T-helper 17 cell (primary cell): ENCODE measurements at regions not wholly inside any gene's neighbourhood (a gene's known extent, or its start where the extent isn't known, plus 50 kb on each side); places are given as distances from the start of the nearest gene placed in this dataset.
"Not testable (repeated sequence)": the region's sequence is repeated elsewhere in the genome, so short reads cannot be mapped to it uniquely, and the experiment has no call there.

Source experiments
- ATAC-seq: fragments of 150-1000 bp; cut with Tn5 transposase; 2 replicates; pipeline ENCODE4 v1.10.0; 2021; ENCODE audit warnings: mild to moderate bottlenecking, moderate library complexity
- DNase-seq, 3 donors: peaks; one replicate each; pipeline versions ENCODE4 v3.0.0 to v3.0.0-alpha.2; 2020 to 2021
- H3K9me3 ChIP-seq: one replicate; pipeline ENCODE4 v1.7.0; 2013; ENCODE audit warnings: low read length, mild to moderate bottlenecking; ENCODE audit not compliant: control insufficient read depth, poor library complexity, severe bottlenecking
- H3K27ac Mint-ChIP-seq: one replicate; pipeline ENCODE4 v1.8.0; 2022; ENCODE audit warnings: mild to moderate bottlenecking, moderate library complexity, mixed read lengths
- H3K27me3 Mint-ChIP-seq: one replicate; pipeline ENCODE4 v1.8.0; 2022; ENCODE audit warnings: mixed read lengths
- H3K36me3 Mint-ChIP-seq: one replicate; pipeline ENCODE4 v1.8.0; 2022; ENCODE audit warnings: low read depth, mixed read lengths
- H3K4me1 Mint-ChIP-seq: one replicate; pipeline ENCODE4 v1.8.0; 2022; ENCODE audit warnings: mild to moderate bottlenecking, mixed read lengths
- H3K4me3 Mint-ChIP-seq: one replicate; pipeline ENCODE4 v1.8.0; 2022; ENCODE audit warnings: mild to moderate bottlenecking, moderate library complexity, mixed read lengths

DNA sequence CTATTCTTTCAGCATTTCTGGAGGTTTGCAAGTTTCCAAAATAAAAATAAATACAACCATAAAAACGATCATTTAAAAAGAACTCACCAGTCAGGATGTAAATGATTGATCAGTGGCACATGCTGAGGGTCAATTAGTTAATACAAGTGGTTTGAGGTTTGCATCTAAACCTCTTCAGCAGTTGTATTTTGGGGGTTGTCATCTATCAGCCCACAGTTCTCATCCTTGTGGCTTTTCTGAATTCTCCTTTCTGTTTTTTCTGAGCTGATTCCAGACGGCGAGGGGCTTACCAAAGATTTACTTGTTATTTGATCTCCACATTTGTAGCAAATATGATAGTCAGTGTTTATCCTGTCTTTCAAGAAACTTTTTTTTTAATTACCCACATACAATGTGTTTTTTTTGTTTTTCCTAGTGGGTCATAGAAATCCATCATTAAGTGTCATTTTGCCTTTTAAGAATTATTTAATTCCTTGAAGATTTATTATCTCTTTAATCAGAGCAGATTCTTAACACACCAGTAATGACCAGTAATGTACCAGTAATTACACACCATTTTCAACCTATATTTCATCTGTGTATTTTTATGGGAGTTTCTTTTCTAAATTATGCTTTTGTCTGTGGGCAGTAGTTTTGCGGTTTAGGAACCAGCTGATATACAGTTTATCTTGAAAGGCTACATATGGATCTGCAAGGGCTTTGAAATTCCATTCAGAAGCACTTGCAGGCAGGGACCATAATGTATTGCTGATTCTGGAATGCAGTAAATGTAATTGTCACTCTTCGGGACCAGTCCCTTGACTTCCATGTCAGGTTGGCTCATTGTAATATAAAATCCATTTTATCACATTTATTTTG, 56.3 kb upstream of the DAAM1 start:
- peaks cover 1% of the 10 kb centered on the region for H3K4me1 Mint-ChIP-seq
- peaks cover 28% of the 10 kb centered on the region for H3K27me3 Mint-ChIP-seq
- no peak for ATAC-seq
- no peak overlapping the region for H3K27ac Mint-ChIP-seq
- no peaks in the 10 kb centered on the region for H3K9me3 ChIP-seq
- H3K4me3 Mint-ChIP-seq, result no peak overlapping the region
- no peak for DNase-seq
- peaks cover 6% of the 10 kb centered on the region for H3K36me3 Mint-ChIP-seq

DNA sequence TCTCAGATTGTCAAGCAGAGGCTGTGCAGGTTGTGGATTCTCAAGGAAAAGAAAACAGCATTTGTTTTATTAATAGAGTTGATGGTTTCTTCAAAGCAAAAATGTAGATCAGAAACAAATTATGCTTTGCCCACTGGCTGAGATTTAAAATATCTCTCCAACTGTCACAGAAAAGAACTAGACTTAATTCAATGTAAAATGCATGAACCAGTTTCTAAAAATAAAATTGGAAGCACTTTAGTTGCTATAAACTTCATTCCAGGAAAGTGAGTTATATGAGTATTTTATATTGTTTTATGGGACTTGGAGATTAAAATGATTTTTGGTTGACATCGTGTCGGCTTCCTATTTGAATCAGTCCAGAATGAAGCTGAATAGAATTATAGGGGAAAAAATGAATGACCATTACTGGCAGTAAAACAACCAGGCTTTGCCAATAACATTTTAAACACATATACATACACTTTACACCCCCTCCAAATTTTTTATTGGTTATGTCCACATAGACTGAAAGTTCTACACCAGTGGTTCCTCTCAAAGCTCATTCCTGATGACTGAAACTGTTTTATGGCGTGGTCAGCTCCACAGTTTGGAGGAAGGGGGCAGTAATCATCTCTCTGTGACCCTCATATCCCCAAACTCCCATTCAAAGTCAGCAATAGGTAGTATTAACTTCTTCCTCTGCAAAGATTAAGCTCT, 55.5 kb upstream of the DAAM1 start:
- Mint-ChIP-seq H3K27me3 (peaks cover 32% of the 10 kb centered on the region), H3K27ac (no peak overlapping the region), H3K36me3 (peaks cover 6% of the 10 kb centered on the region), H3K4me3 (no peak overlapping the region), H3K4me1 (no peaks in the 10 kb centered on the region)
- DNase-seq (no peak), ATAC-seq (no peak)
- no peaks in the 10 kb centered on the region for H3K9me3 ChIP-seq

DNA sequence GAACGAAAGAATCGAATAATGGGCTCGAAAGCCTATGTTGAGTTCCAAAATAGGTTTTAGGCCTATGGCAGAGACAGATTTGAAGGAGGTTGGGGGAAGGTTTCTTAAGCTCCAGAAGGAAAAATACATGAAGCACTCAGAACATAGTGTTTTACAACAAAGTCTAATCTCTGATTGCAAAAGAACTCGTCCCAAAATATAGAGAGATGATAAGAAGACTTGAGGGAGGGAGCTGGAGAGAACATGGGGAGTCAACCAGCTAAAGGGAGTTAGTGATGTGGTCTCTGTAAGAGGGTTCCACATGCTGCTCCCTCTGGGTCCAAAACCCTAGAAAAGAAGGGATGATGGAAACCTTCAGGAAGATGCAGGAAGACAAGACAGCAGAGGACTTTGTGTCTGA, 54.8 kb upstream of the DAAM1 start:
- Mint-ChIP-seq H3K27ac (no peak overlapping the region), H3K27me3 (peaks cover 28% of the 10 kb centered on the region), H3K4me1 (no peaks in the 10 kb centered on the region), H3K4me3 (no peak overlapping the region), H3K36me3 (peaks cover 6% of the 10 kb centered on the region)
- no peak for DNase-seq
- ATAC-seq, result no peak
- H3K9me3 ChIP-seq, result no peaks in the 10 kb centered on the region

DNA sequence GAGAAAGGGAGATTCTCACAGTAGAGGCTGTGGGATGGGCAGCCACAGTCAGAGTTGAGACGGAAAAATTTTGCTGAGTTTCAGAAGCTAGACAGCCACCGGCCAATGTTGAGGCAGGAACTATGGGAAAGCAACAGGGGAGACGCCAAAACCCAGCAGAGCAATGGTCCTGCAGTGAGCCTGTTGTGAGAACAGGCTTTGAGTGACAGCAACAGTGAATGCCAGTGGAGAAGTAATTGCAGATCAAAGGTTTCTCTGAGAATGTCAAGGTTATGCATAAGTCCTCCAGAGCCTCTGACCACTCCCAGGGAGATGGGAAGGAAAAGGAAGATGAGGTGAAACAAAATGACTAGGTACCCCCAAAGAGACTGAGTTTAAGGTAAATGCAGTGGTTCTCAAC, 54.2 kb upstream of the DAAM1 start:
- Mint-ChIP-seq H3K4me3 (no peak overlapping the region), H3K4me1 (no peaks in the 10 kb centered on the region)

DNA sequence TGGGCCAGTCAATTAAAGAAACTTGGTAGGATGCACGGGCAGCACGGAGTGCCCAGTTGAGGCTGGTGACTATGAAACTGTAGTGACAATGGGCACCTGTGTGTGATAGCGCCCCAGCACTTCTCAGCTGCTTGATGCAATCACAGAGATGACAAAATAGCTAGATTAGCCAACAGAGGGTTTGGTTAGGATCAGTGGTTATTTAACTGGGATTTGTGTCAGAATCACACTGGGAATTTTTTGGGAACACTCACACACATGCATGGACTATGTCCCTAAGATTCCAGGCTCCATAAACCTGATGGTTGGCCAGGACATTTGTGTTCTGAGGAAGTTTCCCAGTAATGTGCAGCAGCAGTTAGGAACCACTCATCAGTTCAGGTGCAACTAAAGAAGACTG, 51.2 kb upstream of the DAAM1 start:
- H3K27ac Mint-ChIP-seq, result no peak overlapping the region
- H3K4me1 Mint-ChIP-seq, result no peaks in the 10 kb centered on the region
- no peak overlapping the region for H3K4me3 Mint-ChIP-seq
- DNase-seq, result no peak
- no peak for ATAC-seq
- peaks cover 22% of the 10 kb centered on the region for H3K27me3 Mint-ChIP-seq
- H3K9me3 ChIP-seq, result no peaks in the 10 kb centered on the region
- peaks cover 6% of the 10 kb centered on the region for H3K36me3 Mint-ChIP-seq

More for the DNA sequence above, 54.2 kb upstream of the DAAM1 start:
- peaks cover 22% of the 10 kb centered on the region for H3K27me3 Mint-ChIP-seq
- no peak for ATAC-seq
- DNase-seq, result no peak
- H3K36me3 Mint-ChIP-seq, result peaks cover 6% of the 10 kb centered on the region
- H3K9me3 ChIP-seq, result no peaks in the 10 kb centered on the region
- H3K27ac Mint-ChIP-seq, result no peak overlapping the region

DNA sequence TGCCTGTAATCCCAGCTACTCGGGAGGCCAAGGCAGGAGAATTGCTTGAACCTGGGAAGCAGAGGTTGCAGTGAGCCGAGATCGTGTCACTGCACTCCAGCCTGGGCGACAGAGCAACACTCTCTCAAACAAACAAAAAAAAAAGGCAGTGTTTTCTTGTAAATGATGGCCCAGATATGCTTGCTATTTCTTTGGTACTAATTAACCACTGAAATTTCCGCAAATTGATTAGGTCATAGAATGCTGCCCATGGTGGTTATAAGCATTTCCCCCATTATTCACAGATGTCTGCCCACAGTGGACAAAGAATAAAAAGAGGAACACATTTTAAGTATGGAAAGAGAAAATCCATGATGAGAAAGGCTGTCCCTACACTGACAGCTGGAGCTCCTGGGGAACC, 49.9 kb upstream of the DAAM1 start:
- ATAC-seq, H3K4me3 Mint-ChIP-seq, H3K9me3 ChIP-seq, H3K27ac Mint-ChIP-seq, H3K36me3 Mint-ChIP-seq, DNase-seq, H3K4me1 Mint-ChIP-seq: not testable (repeated sequence)
- peaks cover 19% of the 10 kb centered on the region for H3K27me3 Mint-ChIP-seq
